ENCODE measurements at regions not wholly inside any gene's neighbourhood (a gene's known extent, or its start where the extent isn't known, plus 50 kb on each side); places are given as distances from the start of the nearest gene placed in this dataset.

DNA sequence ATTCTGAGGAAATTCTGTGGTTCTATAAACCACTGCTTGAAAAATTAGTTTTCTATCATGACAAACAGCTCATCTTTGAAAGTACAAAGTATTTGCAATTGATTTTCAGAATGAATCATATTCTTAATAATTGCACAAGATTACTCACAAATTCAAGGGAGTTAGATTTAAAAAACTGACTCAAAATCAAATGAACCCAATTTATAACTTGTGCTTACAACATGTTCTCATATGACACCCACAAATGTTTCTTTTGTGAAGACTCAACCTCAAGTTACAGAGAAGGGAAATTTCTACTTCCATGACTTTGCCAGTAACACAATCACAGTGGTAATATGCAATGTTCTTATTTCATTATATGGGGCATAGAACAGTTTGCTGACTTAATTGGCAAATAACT is 272.0 kb upstream of the ACTBL2 start:
- TF ChIP-seq FOXK2 (IDR thresholded peaks at IDR 0.05) (no peak), ELF4 (IDR thresholded peaks at IDR 0.05) (no peak), BHLHE40 (IDR thresholded peaks at IDR 0.05; ENCODE audit: borderline replicate concordance) (no peak)
